MCF 10A (cell line): ENCODE measurements at regions not wholly inside any gene's neighbourhood (a gene's known extent, or its start where the extent isn't known, plus 50 kb on each side); places are given as distances from the start of the nearest gene placed in this dataset.
A peak's percentile ranks its signal among the peaks of the same experiment; 100 is the strongest.

Experiments
- BruUV-seq: library from RNA; stranded (reverse); fragments of 400-500 nt; replicated peaks from 2 replicates; lab custom pipeline; 2021; lab: Mats Ljungman, UMichigan
- CTCF ChIA-PET: fragments of 300-600 bp; sonication (Branson Sonifier 250); formaldehyde crosslinking; extraction: SDS; loops from one replicate; lab custom pipeline; 2021; ENCODE audit warnings: antibody characterized with exemption, inconsistent platforms; lab: Yijun Ruan, JAX
- POLR2A ChIA-PET: fragments of 300-600, 350-650 bp; sonication (Branson Sonifier 250); formaldehyde crosslinking; extraction: SDS; loops from one replicate; lab custom pipeline; 2020; ENCODE audit warnings: antibody characterized with exemption, inconsistent platforms; lab: Yijun Ruan, JAX
- DNase-seq: peaks from one replicate; pipeline ENCODE4 v3.0.0-alpha.2; 2018; ENCODE audit not compliant: unreplicated experiment
- H3K27ac Mint-ChIP-seq: one replicate; pipeline ENCODE4 v1.8.0; 2022; ENCODE audit warnings: mild to moderate bottlenecking, low read depth, mixed read lengths; ENCODE audit not compliant: unreplicated experiment
- H3K27me3 Mint-ChIP-seq: one replicate; pipeline ENCODE4 v1.8.0; 2022; ENCODE audit warnings: mixed read lengths; ENCODE audit not compliant: insufficient read depth, unreplicated experiment
- H3K36me3 Mint-ChIP-seq: one replicate; pipeline ENCODE4 v1.8.0; 2022; ENCODE audit warnings: mild to moderate bottlenecking, moderate library complexity, mixed read lengths; ENCODE audit not compliant: insufficient read depth, unreplicated experiment
- H3K4me1 Mint-ChIP-seq: one replicate; pipeline ENCODE4 v1.8.0; 2022; ENCODE audit warnings: mixed read lengths; ENCODE audit not compliant: insufficient read depth, unreplicated experiment
- H3K4me3 Mint-ChIP-seq: one replicate; pipeline ENCODE4 v1.8.0; 2022; ENCODE audit warnings: mild to moderate bottlenecking, moderate library complexity, mixed read lengths; ENCODE audit not compliant: unreplicated experiment
- H3K9me3 Mint-ChIP-seq: one replicate; pipeline ENCODE4 v1.8.0; 2022; ENCODE audit warnings: mixed read lengths; ENCODE audit not compliant: unreplicated experiment
- intact Hi-C: fragments of 100-400 bp; cut with micrococcal nuclease; formaldehyde crosslinking; loops from 2 replicates; pipeline ENCODE4 v1.14.1; 2022
- TF ChIP-seq, protein P1 (sequence below): fragments of 200-600 bp; IDR thresholded peaks from one replicate; pipeline ENCODE4 v1.8.0; 2022; ENCODE audit warnings: antibody characterized with exemption, mild to moderate bottlenecking; ENCODE audit not compliant: unreplicated experiment

- intact Hi-C loops, result no loop called here
- no TSS peak for BruUV-seq
- peaks cover 23% of the 10 kb centered on the region for H3K4me1 Mint-ChIP-seq
- no peaks in the 10 kb centered on the region for H3K27me3 Mint-ChIP-seq
- POLR2A ChIA-PET, result interaction anchor here (0.8 to 2.1 kb wide), 10 partner anchors 8 to 749 kb away, joined by 3 to 9 read pairs (median 4); partner anchors contain the start of gene TRIB2
- TF ChIP-seq, protein P1, sequence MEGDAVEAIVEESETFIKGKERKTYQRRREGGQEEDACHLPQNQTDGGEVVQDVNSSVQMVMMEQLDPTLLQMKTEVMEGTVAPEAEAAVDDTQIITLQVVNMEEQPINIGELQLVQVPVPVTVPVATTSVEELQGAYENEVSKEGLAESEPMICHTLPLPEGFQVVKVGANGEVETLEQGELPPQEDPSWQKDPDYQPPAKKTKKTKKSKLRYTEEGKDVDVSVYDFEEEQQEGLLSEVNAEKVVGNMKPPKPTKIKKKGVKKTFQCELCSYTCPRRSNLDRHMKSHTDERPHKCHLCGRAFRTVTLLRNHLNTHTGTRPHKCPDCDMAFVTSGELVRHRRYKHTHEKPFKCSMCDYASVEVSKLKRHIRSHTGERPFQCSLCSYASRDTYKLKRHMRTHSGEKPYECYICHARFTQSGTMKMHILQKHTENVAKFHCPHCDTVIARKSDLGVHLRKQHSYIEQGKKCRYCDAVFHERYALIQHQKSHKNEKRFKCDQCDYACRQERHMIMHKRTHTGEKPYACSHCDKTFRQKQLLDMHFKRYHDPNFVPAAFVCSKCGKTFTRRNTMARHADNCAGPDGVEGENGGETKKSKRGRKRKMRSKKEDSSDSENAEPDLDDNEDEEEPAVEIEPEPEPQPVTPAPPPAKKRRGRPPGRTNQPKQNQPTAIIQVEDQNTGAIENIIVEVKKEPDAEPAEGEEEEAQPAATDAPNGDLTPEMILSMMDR, result no peak
- H3K27ac Mint-ChIP-seq, result peak overlapping the region; percentile 14
- CTCF ChIA-PET, result interaction anchor here (0.9 kb wide), 1 partner anchor 11 kb away, joined by 3 read pairs; no protein-coding TSS in a partner anchor
- no peak for DNase-seq
- H3K9me3 Mint-ChIP-seq, result peaks cover 34% of the 10 kb centered on the region
- no peaks in the 10 kb centered on the region for H3K36me3 Mint-ChIP-seq
- no peak overlapping the region for H3K4me3 Mint-ChIP-seq
Observed at GRCh38 chr2:11968521-11968920, 222.1 kb downstream of the LPIN1 start.

GRCh38 chr2:11969774-11970173 lies 223.3 kb downstream of the LPIN1 start:
- H3K36me3 Mint-ChIP-seq, result no peaks in the 10 kb centered on the region
- intact Hi-C loops, result no loop called here
- POLR2A ChIA-PET, result interaction anchor here (1.0 to 1.6 kb wide), 5 partner anchors 9 to 36 kb away, joined by 3 to 7 read pairs (median 6); no protein-coding TSS in a partner anchor
- TF ChIP-seq, protein P1, result no peak
- H3K27ac Mint-ChIP-seq, result no peak overlapping the region
- H3K4me1 Mint-ChIP-seq, result peaks cover 13% of the 10 kb centered on the region
- no peak for DNase-seq
- CTCF ChIA-PET, result interaction anchor here (0.6 kb wide), 2 partner anchors 335 to 626 kb away, joined by 3 read pairs; no protein-coding TSS in a partner anchor
- no TSS peak for BruUV-seq
- H3K4me3 Mint-ChIP-seq, result no peak overlapping the region
- peaks cover 37% of the 10 kb centered on the region for H3K9me3 Mint-ChIP-seq
- H3K27me3 Mint-ChIP-seq, result no peaks in the 10 kb centered on the region

- no peak for DNase-seq
- TF ChIP-seq, protein P1, result no peak
- Mint-ChIP-seq H3K27me3 (no peaks in the 10 kb centered on the region), H3K36me3 (no peaks in the 10 kb centered on the region), H3K4me1 (peaks cover 13% of the 10 kb centered on the region), H3K9me3 (peaks cover 37% of the 10 kb centered on the region), H3K27ac (no peak overlapping the region), H3K4me3 (no peak overlapping the region)
- ChIA-PET POLR2A (interaction anchor here (1.3 kb wide), 1 partner anchor 11 kb away, joined by 3 read pairs; no protein-coding TSS in a partner anchor), CTCF (interaction anchor here (0.7 to 1.7 kb wide), 2 partner anchors 12 to 18 kb away, joined by 4 to 5 read pairs; no protein-coding TSS in a partner anchor)
- intact Hi-C loops, result no loop called here
- BruUV-seq, result no TSS peak
Observed at GRCh38 chr2:11974573-11974972, 228.1 kb downstream of the LPIN1 start.

DNA sequence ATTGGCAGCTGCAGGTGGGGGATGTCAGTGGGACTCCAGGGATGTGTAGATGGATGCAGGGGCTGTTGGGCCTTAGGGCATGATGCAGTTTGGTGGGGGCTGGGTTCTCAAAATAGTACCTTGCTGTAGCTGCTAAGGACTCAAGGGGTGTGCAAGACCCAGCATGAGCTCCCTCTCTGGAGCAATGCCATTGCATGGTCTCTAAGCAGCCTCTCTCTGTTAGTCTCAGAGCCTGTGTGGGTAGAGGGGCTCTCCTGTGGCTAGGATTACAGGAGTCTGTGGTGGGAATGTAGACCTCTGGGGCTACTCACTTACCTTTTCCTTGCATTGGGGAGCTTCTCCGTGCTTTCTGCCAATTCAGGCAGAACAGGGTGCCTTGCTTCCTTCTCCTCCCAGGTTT lies 228.9 kb downstream of the LPIN1 start:
- H3K4me3 Mint-ChIP-seq, result no peak overlapping the region
- H3K9me3 Mint-ChIP-seq, result peaks cover 30% of the 10 kb centered on the region
- TF ChIP-seq, protein P1, result no peak
- no TSS peak for BruUV-seq
- no peak for DNase-seq
- no peaks in the 10 kb centered on the region for H3K27me3 Mint-ChIP-seq
- POLR2A ChIA-PET, result interaction anchor here (1.2 to 1.4 kb wide), 3 partner anchors 10 to 1034 kb away, joined by 3 to 4 read pairs (median 3); no protein-coding TSS in a partner anchor
- CTCF ChIA-PET, result interaction anchor here (0.6 kb wide), 1 partner anchor 531 kb away, joined by 3 read pairs; no protein-coding TSS in a partner anchor
- H3K36me3 Mint-ChIP-seq, result no peaks in the 10 kb centered on the region
- H3K4me1 Mint-ChIP-seq, result peaks cover 8% of the 10 kb centered on the region
- H3K27ac Mint-ChIP-seq, result no peak overlapping the region
- intact Hi-C loops, result no loop called here
